Stimulated activated memory B cell treated with anti-CD40 and anti-IgM and Interleukin-4, amounts not matched to agents 10 μg/mL and 1 μg/mL and 100 μg/mL, for 72 hours (primary cell): ENCODE measurements at regions not wholly inside any gene's neighbourhood (a gene's known extent, or its start where the extent isn't known, plus 50 kb on each side); places are given as distances from the start of the nearest gene placed in this dataset.
"Not testable (repeated sequence)": the region's sequence is repeated elsewhere in the genome, so short reads cannot be mapped to it uniquely, and the experiment has no call there.

Experiments
- ATAC-seq: fragments of 150-1000 bp; cut with Tn5 transposase; 2 replicates; pipeline ENCODE4 v1.10.0; 2021
- H3K27ac Mint-ChIP-seq: one replicate; pipeline ENCODE4 v1.8.0; 2022; ENCODE audit warnings: mild to moderate bottlenecking, mixed read lengths
- H3K27me3 Mint-ChIP-seq: one replicate; pipeline ENCODE4 v1.8.0; 2022; ENCODE audit warnings: mixed read lengths
- H3K36me3 Mint-ChIP-seq: one replicate; pipeline ENCODE4 v1.8.0; 2022; ENCODE audit warnings: mixed read lengths
- H3K4me1 Mint-ChIP-seq: one replicate; pipeline ENCODE4 v1.8.0; 2022; ENCODE audit warnings: mixed read lengths
- H3K4me3 Mint-ChIP-seq: one replicate; pipeline ENCODE4 v1.8.0; 2022; ENCODE audit warnings: mild to moderate bottlenecking, moderate library complexity, mixed read lengths
- H3K9me3 Mint-ChIP-seq: one replicate; pipeline ENCODE4 v1.8.0; 2022; ENCODE audit warnings: mixed read lengths

- H3K4me3 Mint-ChIP-seq, H3K9me3 Mint-ChIP-seq, H3K27ac Mint-ChIP-seq, H3K4me1 Mint-ChIP-seq, H3K36me3 Mint-ChIP-seq, ATAC-seq: not testable (repeated sequence)
- peaks cover 31% of the 10 kb centered on the region for H3K27me3 Mint-ChIP-seq
Observed at GRCh38 chr2:114018464-114018863, 128.6 kb downstream of the ACTR3 start.

DNA sequence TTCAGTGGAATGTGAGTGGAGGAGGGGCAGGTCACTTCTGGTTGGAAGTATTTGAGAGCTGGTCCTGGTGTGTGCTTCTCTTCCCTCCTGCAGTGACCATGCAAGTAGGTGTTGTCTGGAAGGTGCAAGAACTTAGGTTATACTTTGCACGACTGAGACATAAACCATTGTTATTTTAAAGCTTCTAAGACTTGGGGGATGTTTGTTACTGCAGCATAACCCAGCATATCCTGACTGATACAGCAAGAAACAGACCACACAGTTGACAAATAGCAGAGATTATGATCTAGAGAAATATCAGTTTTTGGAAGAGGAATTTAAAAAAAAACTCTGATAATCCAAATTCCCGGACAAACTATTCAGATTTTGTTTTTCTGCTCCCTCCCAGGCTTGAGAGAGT, 130.8 kb downstream of the ACTR3 start:
- Mint-ChIP-seq H3K27ac (no peak overlapping the region), H3K4me1 (no peaks in the 10 kb centered on the region), H3K27me3 (peaks cover 31% of the 10 kb centered on the region), H3K9me3 (peaks cover 6% of the 10 kb centered on the region), H3K4me3 (no peak overlapping the region), H3K36me3 (no peaks in the 10 kb centered on the region)
- ATAC-seq: no peak

DNA sequence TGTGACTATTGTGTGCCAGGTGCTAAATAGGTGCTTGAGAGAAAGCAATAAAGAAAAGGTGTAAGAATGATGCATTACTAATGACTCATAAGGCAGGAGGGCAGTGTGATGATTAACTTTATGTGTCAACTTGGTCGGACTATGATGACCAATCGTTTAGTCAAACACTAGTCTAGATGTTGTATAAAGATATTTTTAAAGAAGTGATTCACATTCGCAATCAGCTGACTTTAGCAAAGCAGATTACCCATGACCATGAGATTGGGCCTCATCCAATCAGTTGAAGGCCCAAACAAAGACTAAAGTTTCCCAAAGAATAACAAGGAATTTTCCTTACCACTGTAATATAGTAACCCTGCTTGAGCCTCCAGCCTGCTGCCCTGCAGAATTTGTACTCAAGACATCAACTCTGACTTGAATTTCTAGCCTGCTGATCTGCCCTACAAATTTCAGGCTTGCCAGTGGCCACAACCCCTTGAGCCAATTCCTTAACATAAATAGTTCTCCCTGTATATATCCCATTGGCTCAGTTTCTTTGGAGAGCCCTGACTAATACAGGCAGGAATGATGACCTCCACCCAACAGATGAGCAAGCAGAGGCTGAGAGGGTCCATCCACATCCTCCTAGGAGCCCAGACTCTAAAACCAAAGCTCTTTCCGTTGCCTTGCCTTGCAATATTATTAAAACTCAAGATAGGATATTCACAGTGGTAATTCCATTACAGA, 132.6 kb downstream of the ACTR3 start:
- Mint-ChIP-seq H3K4me1 (no peaks in the 10 kb centered on the region), H3K27ac (no peak overlapping the region), H3K36me3 (no peaks in the 10 kb centered on the region), H3K9me3 (peaks cover 3% of the 10 kb centered on the region), H3K27me3 (peaks cover 31% of the 10 kb centered on the region), H3K4me3 (no peak overlapping the region)
- ATAC-seq: no peak

DNA sequence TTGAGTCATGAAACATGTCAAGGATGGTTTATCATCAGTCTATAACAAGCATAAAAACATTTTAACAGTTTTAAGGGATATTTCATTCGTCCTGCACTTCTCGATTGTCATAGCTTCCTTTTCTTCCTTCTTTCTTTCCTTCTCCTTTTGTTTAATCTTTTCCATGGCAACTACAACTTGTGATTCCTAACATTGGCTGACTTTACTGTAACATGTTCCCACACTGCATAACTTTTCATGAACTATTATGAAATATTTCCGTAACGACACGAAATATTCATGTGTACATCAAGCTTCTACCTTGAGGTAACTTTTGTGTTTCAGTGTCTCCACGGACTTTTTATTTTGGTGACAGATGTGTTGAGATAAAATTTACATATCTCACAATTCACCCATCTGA, 134.4 kb downstream of the ACTR3 start:
- no peak for ATAC-seq
- H3K36me3 Mint-ChIP-seq: no peaks in the 10 kb centered on the region
- no peak overlapping the region for H3K27ac Mint-ChIP-seq
- H3K4me3 Mint-ChIP-seq: no peak overlapping the region
- H3K4me1 Mint-ChIP-seq: no peaks in the 10 kb centered on the region
- H3K27me3 Mint-ChIP-seq: peaks cover 22% of the 10 kb centered on the region
- H3K9me3 Mint-ChIP-seq: peaks cover 7% of the 10 kb centered on the region

GRCh38 chr2:114025030-114025429, 135.1 kb downstream of the ACTR3 start:
- H3K4me3 Mint-ChIP-seq: no peak overlapping the region
- H3K36me3 Mint-ChIP-seq: no peaks in the 10 kb centered on the region
- no peaks in the 10 kb centered on the region for H3K4me1 Mint-ChIP-seq
- H3K27ac Mint-ChIP-seq: no peak overlapping the region
- H3K9me3 Mint-ChIP-seq: peaks cover 7% of the 10 kb centered on the region
- ATAC-seq: no peak
- H3K27me3 Mint-ChIP-seq: peaks cover 22% of the 10 kb centered on the region

DNA sequence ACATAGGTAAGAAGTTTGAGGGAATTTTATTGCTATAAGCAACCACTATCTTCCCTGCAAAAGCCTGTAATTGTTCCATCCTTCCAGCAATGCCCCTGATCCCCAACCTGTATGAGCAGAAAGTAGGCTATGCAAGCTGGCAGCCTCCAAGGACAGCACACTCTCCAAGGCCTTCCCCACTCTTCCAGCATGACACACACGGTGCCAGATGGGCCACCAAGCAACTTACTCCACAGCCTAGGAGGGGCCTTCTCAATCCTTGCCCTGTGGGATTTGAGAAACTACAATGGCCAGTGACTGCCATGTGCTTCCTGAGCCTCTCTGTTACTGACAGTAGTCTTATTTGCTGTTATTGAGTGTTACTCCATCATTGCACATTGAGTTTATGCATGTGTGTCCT, 137.5 kb downstream of the ACTR3 start:
- Mint-ChIP-seq H3K4me1 (no peaks in the 10 kb centered on the region), H3K27ac (no peak overlapping the region), H3K9me3 (peaks cover 4% of the 10 kb centered on the region), H3K27me3 (no peaks in the 10 kb centered on the region), H3K36me3 (no peaks in the 10 kb centered on the region), H3K4me3 (no peak overlapping the region)
- no peak for ATAC-seq

GRCh38 chr2:114031605-114032505, 142.0 kb downstream of the ACTR3 start:
- Mint-ChIP-seq H3K9me3 (peaks cover 4% of the 10 kb centered on the region), H3K4me1 (no peaks in the 10 kb centered on the region), H3K36me3 (no peaks in the 10 kb centered on the region), H3K27me3 (peaks cover 5% of the 10 kb centered on the region), H3K27ac (no peak overlapping the region), H3K4me3 (no peak overlapping the region)
- ATAC-seq: no peak

- Mint-ChIP-seq H3K4me3 (no peak overlapping the region), H3K4me1 (no peaks in the 10 kb centered on the region), H3K27me3 (peaks cover 10% of the 10 kb centered on the region), H3K36me3 (no peaks in the 10 kb centered on the region), H3K27ac (no peak overlapping the region), H3K9me3 (peaks cover 4% of the 10 kb centered on the region)
- ATAC-seq: no peak
Observed at GRCh38 chr2:114032705-114033104, 142.8 kb downstream of the ACTR3 start.

DNA sequence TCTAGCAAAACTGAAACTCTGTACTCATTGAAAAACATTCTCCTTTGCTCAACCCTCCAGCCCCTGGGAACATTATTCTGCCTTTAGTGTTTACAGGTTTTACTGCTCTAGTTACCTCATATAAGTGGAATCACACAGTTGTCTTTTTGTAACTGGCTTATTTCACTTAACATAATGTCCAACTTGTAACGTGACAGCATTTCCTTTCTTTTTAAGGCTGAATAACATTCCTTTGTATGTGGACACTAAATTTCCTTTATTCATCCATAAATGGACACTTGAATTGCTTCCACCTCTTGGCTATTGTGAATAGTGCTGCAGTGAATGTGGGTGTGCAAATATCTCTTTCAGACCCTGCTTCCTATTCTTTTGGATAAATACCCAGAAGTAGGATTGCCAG, 144.9 kb downstream of the ACTR3 start:
- no peaks in the 10 kb centered on the region for H3K4me1 Mint-ChIP-seq
- no peaks in the 10 kb centered on the region for H3K36me3 Mint-ChIP-seq
- ATAC-seq: no peak
- no peaks in the 10 kb centered on the region for H3K9me3 Mint-ChIP-seq
- peaks cover 18% of the 10 kb centered on the region for H3K27me3 Mint-ChIP-seq
- no peak overlapping the region for H3K4me3 Mint-ChIP-seq
- H3K27ac Mint-ChIP-seq: no peak overlapping the region

- H3K27me3 Mint-ChIP-seq: peaks cover 22% of the 10 kb centered on the region
- ATAC-seq: no peak
- H3K36me3 Mint-ChIP-seq: no peaks in the 10 kb centered on the region
- H3K4me1 Mint-ChIP-seq: no peaks in the 10 kb centered on the region
- H3K27ac Mint-ChIP-seq: no peak overlapping the region
- no peaks in the 10 kb centered on the region for H3K9me3 Mint-ChIP-seq
- H3K4me3 Mint-ChIP-seq: no peak overlapping the region
Observed at GRCh38 chr2:114038710-114039109, 148.8 kb downstream of the ACTR3 start.

DNA sequence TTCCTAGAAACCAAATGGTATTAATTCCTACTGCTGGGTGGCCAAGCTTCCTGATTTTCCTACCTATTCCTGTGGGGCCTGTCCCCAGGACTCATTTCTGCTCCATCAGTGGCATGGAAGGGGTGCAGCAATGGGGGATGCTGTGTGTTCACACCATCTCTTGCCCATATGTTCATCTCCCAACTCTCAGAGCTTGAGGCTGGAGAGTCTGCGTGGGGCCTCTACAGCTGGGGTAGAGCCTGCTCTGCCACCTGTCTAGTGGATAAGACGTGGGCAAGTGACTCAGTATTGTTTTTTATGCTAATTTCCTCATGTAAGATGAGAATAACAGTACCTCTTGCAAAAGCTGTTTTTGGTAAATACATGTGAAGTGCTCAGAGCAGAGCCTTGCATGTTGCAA, 149.8 kb downstream of the ACTR3 start:
- Mint-ChIP-seq H3K27ac (no peak overlapping the region), H3K4me3 (no peak overlapping the region)

GRCh38 chr2:114040826-114041225, 150.9 kb downstream of the ACTR3 start:
- Mint-ChIP-seq H3K36me3 (no peaks in the 10 kb centered on the region), H3K4me1 (no peaks in the 10 kb centered on the region), H3K9me3 (no peaks in the 10 kb centered on the region), H3K4me3 (no peak overlapping the region), H3K27me3 (peaks cover 22% of the 10 kb centered on the region), H3K27ac (no peak overlapping the region)
- ATAC-seq: no peak

More for the DNA sequence above, 149.8 kb downstream of the ACTR3 start:
- H3K4me1 Mint-ChIP-seq: no peaks in the 10 kb centered on the region
- H3K27me3 Mint-ChIP-seq: peaks cover 22% of the 10 kb centered on the region
- no peak for ATAC-seq
- H3K36me3 Mint-ChIP-seq: no peaks in the 10 kb centered on the region
- no peaks in the 10 kb centered on the region for H3K9me3 Mint-ChIP-seq

- H3K27ac Mint-ChIP-seq: no peak overlapping the region
- peaks cover 25% of the 10 kb centered on the region for H3K27me3 Mint-ChIP-seq
- no peaks in the 10 kb centered on the region for H3K9me3 Mint-ChIP-seq
- no peak overlapping the region for H3K4me3 Mint-ChIP-seq
- no peak for ATAC-seq
- H3K36me3 Mint-ChIP-seq: no peaks in the 10 kb centered on the region
- no peaks in the 10 kb centered on the region for H3K4me1 Mint-ChIP-seq
Observed at GRCh38 chr2:114044985-114045384, 155.1 kb downstream of the ACTR3 start.

- H3K27me3 Mint-ChIP-seq: peaks cover 18% of the 10 kb centered on the region
- no peak overlapping the region for H3K27ac Mint-ChIP-seq
Observed at GRCh38 chr2:114046373-114046772, 156.5 kb downstream of the ACTR3 start.

GRCh38 chr2:114046866-114047435, 157.1 kb downstream of the ACTR3 start:
- Mint-ChIP-seq H3K27ac (no peak overlapping the region), H3K9me3 (no peaks in the 10 kb centered on the region), H3K4me3 (no peak overlapping the region), H3K27me3 (peaks cover 18% of the 10 kb centered on the region), H3K36me3 (no peaks in the 10 kb centered on the region), H3K4me1 (no peaks in the 10 kb centered on the region)
- no peak for ATAC-seq

More at GRCh38 chr2:114046373-114046772, 156.5 kb downstream of the ACTR3 start:
- H3K36me3 Mint-ChIP-seq: no peaks in the 10 kb centered on the region
- H3K4me1 Mint-ChIP-seq: no peaks in the 10 kb centered on the region
- no peak for ATAC-seq
- H3K4me3 Mint-ChIP-seq: no peak overlapping the region
- H3K9me3 Mint-ChIP-seq: no peaks in the 10 kb centered on the region
